IMR-90 (cell line): ENCODE measurements at regions not wholly inside any gene's neighbourhood (a gene's known extent, or its start where the extent isn't known, plus 50 kb on each side); places are given as distances from the start of the nearest gene placed in this dataset.

Experiments used
- ATAC-seq: fragments of 200-7000 bp; cut with Tn5 transposase; 2 replicates; pipeline ENCODE4 v1.9.1; 2020; ENCODE audit warnings: low read depth, mild to moderate bottlenecking, moderate library complexity
- BruUV-seq: library from RNA; stranded (reverse); fragments of 400-500 nt; replicated peaks from 2 replicates; lab custom pipeline; 2021; lab: Mats Ljungman, UMichigan
- CTCF ChIA-PET: fragments of 300-600 bp; formaldehyde crosslinking; extraction: SDS; loops from one replicate; lab custom pipeline; 2021; ENCODE audit warnings: antibody characterized with exemption; lab: Yijun Ruan, JAX
- POLR2A ChIA-PET: fragments of 300-600 bp; sonication (Branson Sonifier 250); formaldehyde crosslinking; loops from one replicate; lab custom pipeline; 2022; ENCODE audit warnings: antibody characterized with exemption; ENCODE audit not compliant: unreplicated experiment; lab: Charles Lee
- DNase-seq: peaks from one replicate; pipeline ENCODE4 v3.0.0; 2013
- H2AFZ ChIP-seq: replicated peaks from 2 replicates; pipeline ENCODE3; 2013; ENCODE audit warnings: low read length, mild to moderate bottlenecking; ENCODE audit not compliant: poor library complexity
- H2AK5ac ChIP-seq: 2 replicates; pipeline ENCODE4 v1.6.1; 2013; ENCODE audit warnings: low read depth, low read length, inconsistent platforms
- H2AK9ac ChIP-seq: replicated peaks from 2 replicates; pipeline ENCODE3; 2013; ENCODE audit warnings: mild to moderate bottlenecking, low read depth, low read length, moderate library complexity; ENCODE audit not compliant: poor library complexity
- H2BK120ac ChIP-seq: 2 replicates; pipeline ENCODE4 v1.6.1; 2013; ENCODE audit warnings: low read depth, low read length, inconsistent platforms
- H2BK15ac ChIP-seq: 3 replicates; pipeline ENCODE4 v1.6.1; 2013; ENCODE audit warnings: low read depth, low read length, inconsistent platforms
- H2BK20ac ChIP-seq: 2 replicates; pipeline ENCODE4 v1.6.1; 2013; ENCODE audit warnings: low read depth, mild to moderate bottlenecking, inconsistent platforms, low read length, moderate library complexity
- H2BK5ac ChIP-seq: 2 replicates; pipeline ENCODE4 v1.6.1; 2013; ENCODE audit warnings: mild to moderate bottlenecking, low read depth, low read length, inconsistent platforms; ENCODE audit not compliant: poor library complexity, severe bottlenecking
- H3K14ac ChIP-seq: replicated peaks from 2 replicates; pipeline ENCODE4 v1.6.1; 2013; ENCODE audit warnings: low read depth, low read length, inconsistent platforms
- H3K18ac ChIP-seq: 2 replicates; pipeline ENCODE4 v1.6.1; 2013; ENCODE audit warnings: low read depth, low read length, control low read depth
- H3K23ac ChIP-seq: 2 replicates; pipeline ENCODE4 v1.6.1; 2013; ENCODE audit warnings: low read depth, low read length, inconsistent platforms
- H3K27ac ChIP-seq: 2 replicates; pipeline ENCODE4 v1.5.1; 2013; ENCODE audit warnings: mild to moderate bottlenecking, control low read depth, low read length; ENCODE audit not compliant: insufficient read depth
- H3K27me3 ChIP-seq: 2 replicates; pipeline ENCODE4 v1.6.1; 2013; ENCODE audit warnings: low read length; ENCODE audit not compliant: control insufficient read depth, insufficient read depth
- H3K36me3 ChIP-seq: 2 replicates; pipeline ENCODE4 v1.6.1; 2013; ENCODE audit warnings: low read length, mixed read lengths; ENCODE audit not compliant: control insufficient read depth, insufficient read depth
- H3K4ac ChIP-seq: 2 replicates; pipeline ENCODE4 v1.6.1; 2013; ENCODE audit warnings: low read depth, low read length, inconsistent platforms
- H3K4me1 ChIP-seq: 2 replicates; pipeline ENCODE4 v1.6.1; 2013; ENCODE audit warnings: low read length, mixed read lengths; ENCODE audit not compliant: control insufficient read depth, insufficient read depth
- H3K4me2 ChIP-seq: 2 replicates; pipeline ENCODE4 v1.6.1; 2013; ENCODE audit warnings: low read depth, mild to moderate bottlenecking, control low read depth, low read length, moderate library complexity
- H3K4me3 ChIP-seq: 2 replicates; pipeline ENCODE4 v1.5.1; 2013; ENCODE audit warnings: low read depth, mild to moderate bottlenecking, control low read depth, low read length, moderate library complexity; ENCODE audit not compliant: insufficient read depth
- H3K56ac ChIP-seq: 2 replicates; pipeline ENCODE4 v1.6.1; 2013; ENCODE audit warnings: low read length, inconsistent platforms; ENCODE audit not compliant: insufficient read depth; ENCODE audit errors: extremely low read depth
- H3K79me1 ChIP-seq, 2 experiments: 2 replicates each; pipeline ENCODE4 v1.6.1; 2013; ENCODE audit warnings: low read length in 2 of 2, inconsistent platforms in 1 of 2, low read depth in 1 of 2
- H3K9ac ChIP-seq: 2 replicates; pipeline ENCODE4 v1.6.1; 2013; ENCODE audit warnings: low read depth, low read length, control low read depth
- H3K9me1 ChIP-seq: 2 replicates; pipeline ENCODE4 v1.6.1; 2013; ENCODE audit warnings: low read length, inconsistent platforms; ENCODE audit not compliant: insufficient read depth
- H3K9me3 ChIP-seq: 2 replicates; pipeline ENCODE4 v1.6.1; 2013; ENCODE audit warnings: low read length; ENCODE audit not compliant: control insufficient read depth, insufficient read depth
- H4K20me1 ChIP-seq: 2 replicates; pipeline ENCODE4 v1.6.1; 2013; ENCODE audit warnings: low read length, inconsistent platforms; ENCODE audit not compliant: insufficient read depth
- H4K5ac ChIP-seq: 2 replicates; pipeline ENCODE4 v1.6.1; 2013; ENCODE audit warnings: mild to moderate bottlenecking, low read depth, low read length, control low read depth
- H4K8ac ChIP-seq, 2 experiments: 2 replicates each; pipeline ENCODE4 v1.6.1; 2013; ENCODE audit warnings: low read depth in 2 of 2, low read length in 2 of 2, control low read depth in 1 of 2, inconsistent platforms in 1 of 2
- H4K91ac ChIP-seq: 2 replicates; pipeline ENCODE4 v1.6.1; 2013; ENCODE audit warnings: low read depth, low read length, inconsistent platforms; ENCODE audit not compliant: insufficient read depth
- CEBPB ChIP-seq: IDR thresholded peaks from 2 replicates; pipeline ENCODE4 v1.6.1; 2012; ENCODE audit warnings: low read depth, low read length, improper control_type of control experiment
- FOS ChIP-seq: fragments of 150-350 bp; IDR thresholded peaks from 2 replicates; pipeline ENCODE4 v1.6.1; 2016; ENCODE audit warnings: low read depth, low read length
- MAFK ChIP-seq: IDR thresholded peaks from 2 replicates; pipeline ENCODE4 v1.6.1; 2012; ENCODE audit warnings: low read depth, low read length, improper control_type of control experiment
- RFX5 ChIP-seq: IDR thresholded peaks from 2 replicates; pipeline ENCODE4 v1.8.0; 2012; ENCODE audit warnings: low read depth, mild to moderate bottlenecking, low read length, moderate library complexity
- WGBS, 2 experiments: methylation state at CpG; one replicate each; pipeline versions ENCODE4 v1.1.5 to v1.1.7; 2013; ENCODE audit warnings: missing lambda C conversion rate in 2 of 2; ENCODE audit not compliant: insufficient read length in 1 of 2; ENCODE audit errors: extremely low coverage in 2 of 2; 5-methylcytosine and 5-hydroxymethylcytosine counted together
- dilution Hi-C: fragments of 300-500 bp; cut with HindIII; formaldehyde crosslinking; loops from one replicate; pipeline ENCODE4 v1.14.3; 2018; ENCODE audit warnings: low sequenced_read_pairs; ENCODE audit not compliant: unreplicated experiment
- in situ Hi-C: fragments of 300-500 bp; cut with MboI; formaldehyde crosslinking; loops from 3 replicates; pipeline ENCODE4 v1.14.3; 2019; ENCODE audit warnings: low sequenced_read_pairs, inconsistent platforms, mixed read lengths
- intact Hi-C: fragments of 100-400 bp; cut with micrococcal nuclease; formaldehyde crosslinking; loops from 2 replicates; pipeline ENCODE4 v1.10.0; 2022

- Histone ChIP-seq H3K18ac (peak overlapping the region; percentile 98), H2BK20ac (peak overlapping the region; percentile 95), H4K91ac (peak overlapping the region; percentile 82), H3K4ac (peak overlapping the region; percentile 81), H3K4me2 (peak overlapping the region; percentile 85; the same call in 1 of the 2 replicates), H3K27me3 (no peaks in the 10 kb centered on the region), H3K23ac (peak overlapping the region; percentile 57), H4K20me1 (no peaks in the 10 kb centered on the region), H3K4me3 (no peak overlapping the region), H2BK5ac (peak overlapping the region; percentile 96), H3K79me1 (no peaks in the 10 kb centered on the region), H4K5ac (peak overlapping the region; percentile 97), H3K14ac (peak overlapping the region; percentile 87), H3K4me1 (peaks cover 12% of the 10 kb centered on the region; the same call in 1 of the 2 replicates), H4K8ac (peak overlapping the region; percentile 55 to 93), H3K9me3 (no peaks in the 10 kb centered on the region), H2AK5ac (peak overlapping the region; percentile 59; the same call in 1 of the 2 replicates), H2AK9ac (no peak overlapping the region), H3K56ac (peak overlapping the region; percentile 16), H3K9me1 (0 out of 2 replicates have a peak, but pooled peaks cover 3% of the 10 kb centered on the region), H3K27ac (peak overlapping the region; percentile 72), H2AFZ (peak overlapping the region; percentile 58), H2BK15ac (peak overlapping the region; percentile 59; the same call in 2 of the 3 replicates), H3K36me3 (no peaks in the 10 kb centered on the region), H2BK120ac (peak overlapping the region; percentile 88), H3K9ac (peak overlapping the region; percentile 52)
- intact Hi-C loops (loop anchor here (5.0 kb wide), 1 partner anchor 327 kb away; the partner anchor contains the start of gene MAGI2), in situ Hi-C loops (no loop called here), dilution Hi-C loops (no loop called here)
- ATAC-seq, result peak; percentile 95
- no TSS peak for BruUV-seq
- CTCF ChIA-PET, result interaction anchor here (0.6 kb wide), 1 partner anchor 124 kb away, joined by 4 read pairs; no protein-coding TSS in a partner anchor
- no CpG with 5 or more reads among the region's 9 CpGs for WGBS, 2 experiments
- peak; percentile 94 for DNase-seq
- POLR2A ChIA-PET, result no interaction called here
- TF ChIP-seq MAFK (0 out of 2 replicates have a peak, but pooled peaks have one; percentile 49), CEBPB (peak; percentile 97), RFX5 (no peak), FOS (0 out of 2 replicates have a peak, but pooled peaks have one; percentile 26)
Measured at GRCh38 chr7:79778786-79779770, 325.6 kb upstream of the MAGI2 start.
